HUDEP-2 (cell line): ENCODE measurements at regions not wholly inside any gene's neighbourhood (a gene's known extent, or its start where the extent isn't known, plus 50 kb on each side); places are given as distances from the start of the nearest gene placed in this dataset.
"Not testable (repeated sequence)": the region's sequence is repeated elsewhere in the genome, so short reads cannot be mapped to it uniquely, and the experiment has no call there.

ENCODE experiments used
- DNase-seq, 76 experiments: peaks; one replicate each; lab custom pipeline; 2025; ENCODE audit not compliant: unreplicated experiment in 76 of 76; lab: John Stamatoyannopoulos, UW

- DNase-seq, result no peak
Measured at GRCh38 chr4:82099928-82100579, 273.7 kb downstream of the HNRNPD start.

GRCh38 chr4:82097504-82097903 lies 276.3 kb downstream of the HNRNPD start:
- DNase-seq, result no peak

GRCh38 chr4:82090717-82091116 lies 283.1 kb downstream of the HNRNPD start:
- no peak for DNase-seq

GRCh38 chr4:82084747-82085146 lies 289.0 kb downstream of the HNRNPD start:
- DNase-seq, result no peak

- not testable (repeated sequence) for DNase-seq
Measured at GRCh38 chr4:82077471-82077995, 296.3 kb downstream of the HNRNPD start.

GRCh38 chr4:82076809-82077208 lies 297.0 kb downstream of the HNRNPD start:
- DNase-seq, result no peak

GRCh38 chr4:82076359-82076758 lies 297.4 kb downstream of the HNRNPD start:
- DNase-seq, result no peak

- DNase-seq, result no peak
Measured at GRCh38 chr4:82071951-82072350, 301.8 kb downstream of the HNRNPD start.

- DNase-seq, result no peak
Measured at GRCh38 chr4:82069883-82070638, 303.7 kb downstream of the HNRNPD start.

- no peak for DNase-seq
Measured at GRCh38 chr4:82063017-82063416, 310.8 kb downstream of the HNRNPD start.

GRCh38 chr4:82057990-82058544 lies 315.7 kb downstream of the HNRNPD start:
- DNase-seq, result no peak

- DNase-seq, result no peak
Measured at GRCh38 chr4:82055156-82055555, 318.6 kb downstream of the HNRNPD start.

- no peak for DNase-seq
Measured at GRCh38 chr4:82053396-82053795, 320.4 kb downstream of the HNRNPD start.

- DNase-seq, result no peak
Measured at GRCh38 chr4:82050796-82051195, 323.0 kb downstream of the HNRNPD start.

GRCh38 chr4:82049294-82049693 lies 324.5 kb downstream of the HNRNPD start:
- no peak for DNase-seq

GRCh38 chr4:82047731-82048130 lies 326.1 kb downstream of the HNRNPD start:
- no peak for DNase-seq

GRCh38 chr4:82046796-82047195 lies 327.0 kb downstream of the HNRNPD start:
- DNase-seq, result no peak

- no peak for DNase-seq
Measured at GRCh38 chr4:82045267-82045666, 328.5 kb downstream of the HNRNPD start.

GRCh38 chr4:82044141-82044993 lies 329.4 kb downstream of the HNRNPD start:
- DNase-seq, result no peak

GRCh38 chr4:82043809-82044137 lies 330.0 kb downstream of the HNRNPD start:
- no peak for DNase-seq
